ENCODE measurements at regions not wholly inside any gene's neighbourhood (a gene's known extent, or its start where the extent isn't known, plus 50 kb on each side); places are given as distances from the start of the nearest gene placed in this dataset.

DNA sequence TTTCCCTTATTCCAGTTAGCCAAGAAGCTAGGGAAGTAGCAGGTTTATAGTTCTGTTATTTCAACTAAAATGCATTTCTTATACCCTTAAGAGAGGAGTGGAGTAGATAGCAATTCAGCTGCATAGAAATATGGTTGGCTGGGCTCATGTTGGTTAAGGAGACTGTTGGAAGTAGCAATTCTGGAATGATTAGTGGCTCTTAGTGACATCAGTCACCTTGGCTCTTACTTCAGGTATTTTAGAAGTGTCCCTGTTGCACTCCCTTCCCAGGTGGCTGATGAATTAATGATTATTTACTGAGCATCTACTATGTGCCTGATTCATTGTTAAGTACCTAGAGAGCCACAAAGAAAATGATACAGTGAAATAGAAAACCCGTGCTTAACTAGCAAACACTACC, 128.1 kb downstream of the MGST1 start:
- H3K27ac Mint-ChIP-seq = no peak overlapping the region
- H3K9me3 Mint-ChIP-seq = no peaks in the 10 kb centered on the region
- H3K27me3 ChIP-seq (ENCODE audit: control insufficient read depth, insufficient read depth, low read length, poor library complexity, severe bottlenecking) = no peaks in the 10 kb centered on the region
- DNase-seq = no peak
- no peaks in the 10 kb centered on the region for H3K4me1 Mint-ChIP-seq
- no peaks in the 10 kb centered on the region for H3K36me3 Mint-ChIP-seq (ENCODE audit: low read depth)
- TF ChIP-seq, protein P1, sequence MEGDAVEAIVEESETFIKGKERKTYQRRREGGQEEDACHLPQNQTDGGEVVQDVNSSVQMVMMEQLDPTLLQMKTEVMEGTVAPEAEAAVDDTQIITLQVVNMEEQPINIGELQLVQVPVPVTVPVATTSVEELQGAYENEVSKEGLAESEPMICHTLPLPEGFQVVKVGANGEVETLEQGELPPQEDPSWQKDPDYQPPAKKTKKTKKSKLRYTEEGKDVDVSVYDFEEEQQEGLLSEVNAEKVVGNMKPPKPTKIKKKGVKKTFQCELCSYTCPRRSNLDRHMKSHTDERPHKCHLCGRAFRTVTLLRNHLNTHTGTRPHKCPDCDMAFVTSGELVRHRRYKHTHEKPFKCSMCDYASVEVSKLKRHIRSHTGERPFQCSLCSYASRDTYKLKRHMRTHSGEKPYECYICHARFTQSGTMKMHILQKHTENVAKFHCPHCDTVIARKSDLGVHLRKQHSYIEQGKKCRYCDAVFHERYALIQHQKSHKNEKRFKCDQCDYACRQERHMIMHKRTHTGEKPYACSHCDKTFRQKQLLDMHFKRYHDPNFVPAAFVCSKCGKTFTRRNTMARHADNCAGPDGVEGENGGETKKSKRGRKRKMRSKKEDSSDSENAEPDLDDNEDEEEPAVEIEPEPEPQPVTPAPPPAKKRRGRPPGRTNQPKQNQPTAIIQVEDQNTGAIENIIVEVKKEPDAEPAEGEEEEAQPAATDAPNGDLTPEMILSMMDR (conservative IDR thresholded peaks at IDR 0.05) = no peak
- H3K9ac ChIP-seq (ENCODE audit: extremely low read depth, low read length, poor library complexity, severe bottlenecking) = no peak overlapping the region
- H3K27ac ChIP-seq (ENCODE audit: low read depth, low read length) = no peak overlapping the region
- WGBS, 2 experiments (ENCODE audit: insufficient coverage in 1 of 2, insufficient read length in 1 of 2) = 83% methylated on average over 1 of the region's 1 CpG; no CpG with 5 or more reads in 1 of the 2 experiments
- no peaks in the 10 kb centered on the region for H3K4me1 ChIP-seq (ENCODE audit: control insufficient read depth, insufficient read depth, low read length)
- H3K4me3 Mint-ChIP-seq = no peak overlapping the region
- no peaks in the 10 kb centered on the region for H3K9me3 ChIP-seq (ENCODE audit: control insufficient read depth, low read length)
- H3K4me3 ChIP-seq (ENCODE audit: low read length) = no peak overlapping the region
- H3K27me3 Mint-ChIP-seq (ENCODE audit: insufficient read depth) = no peaks in the 10 kb centered on the region
- no peaks in the 10 kb centered on the region for H3K36me3 ChIP-seq (ENCODE audit: control insufficient read depth, insufficient read depth, low read length)

DNA sequence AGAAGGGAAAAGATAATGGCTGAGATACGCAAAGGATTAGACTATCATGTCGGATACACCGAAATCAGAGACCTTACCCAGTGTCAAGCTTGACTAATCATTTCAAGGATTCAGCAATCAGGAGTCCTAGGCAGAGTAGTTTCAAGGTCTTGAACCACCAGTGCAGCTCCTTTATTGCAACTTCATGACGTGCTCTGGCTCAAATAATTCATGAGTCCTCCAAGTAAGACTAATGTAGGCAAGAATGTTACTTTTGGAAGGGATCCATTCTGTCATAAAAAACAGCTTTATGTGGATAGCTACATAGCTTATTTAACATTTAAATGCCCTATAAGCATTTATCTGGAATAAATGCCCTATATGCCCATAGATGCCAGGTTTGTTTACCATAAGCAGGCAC, 123.2 kb downstream of the LMO3 start:
- H3K27me3 Mint-ChIP-seq (ENCODE audit: insufficient read depth) = no peaks in the 10 kb centered on the region
- Histone ChIP-seq H3K9me3 (ENCODE audit: control insufficient read depth, low read length) (no peaks in the 10 kb centered on the region), H3K27ac (ENCODE audit: low read depth, low read length) (no peak overlapping the region), H3K36me3 (ENCODE audit: control insufficient read depth, insufficient read depth, low read length) (no peaks in the 10 kb centered on the region), H3K27me3 (ENCODE audit: control insufficient read depth, insufficient read depth, low read length, poor library complexity, severe bottlenecking) (no peaks in the 10 kb centered on the region), H3K4me1 (ENCODE audit: control insufficient read depth, insufficient read depth, low read length) (no peaks in the 10 kb centered on the region), H3K9ac (ENCODE audit: extremely low read depth, low read length, poor library complexity, severe bottlenecking) (no peak overlapping the region), H3K4me3 (ENCODE audit: low read length) (no peak overlapping the region)
- WGBS, 2 experiments (ENCODE audit: insufficient coverage in 1 of 2, insufficient read length in 1 of 2) = 95 to 100% methylated on average over 3 to 4 of the region's 4 CpGs
- H3K4me1 Mint-ChIP-seq = no peaks in the 10 kb centered on the region
- peaks cover 15% of the 10 kb centered on the region for H3K9me3 Mint-ChIP-seq
- no peak overlapping the region for H3K4me3 Mint-ChIP-seq
- TF ChIP-seq, protein P1 (conservative IDR thresholded peaks at IDR 0.05) = no peak
- no peaks in the 10 kb centered on the region for H3K36me3 Mint-ChIP-seq (ENCODE audit: low read depth)
- no peak for DNase-seq
- no peak overlapping the region for H3K27ac Mint-ChIP-seq

DNA sequence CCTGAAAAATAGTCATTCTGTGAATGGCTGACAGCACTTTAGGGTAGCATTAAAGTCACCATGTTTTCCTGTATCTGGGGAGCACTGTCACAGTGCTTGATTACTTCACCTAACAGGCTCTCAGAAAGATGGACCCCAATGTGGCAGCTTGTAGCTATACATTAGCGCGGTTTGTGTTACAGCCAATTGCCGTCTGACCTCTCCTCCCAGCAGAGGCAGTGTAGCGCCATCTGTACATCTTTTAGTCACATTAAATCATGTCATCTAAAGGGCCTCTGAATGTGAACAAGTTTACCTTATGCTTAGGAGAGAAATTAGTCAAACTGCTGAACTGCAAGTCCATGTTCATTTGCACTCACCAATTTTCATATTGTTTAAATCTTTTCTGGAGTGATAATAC, 113.7 kb downstream of the LMO3 start:
- H3K4me3 Mint-ChIP-seq = no peak overlapping the region
- DNase-seq = peak; percentile 58
- no peaks in the 10 kb centered on the region for H3K36me3 Mint-ChIP-seq (ENCODE audit: low read depth)
- Histone ChIP-seq H3K9me3 (ENCODE audit: control insufficient read depth, low read length) (no peaks in the 10 kb centered on the region), H3K4me1 (ENCODE audit: control insufficient read depth, insufficient read depth, low read length) (no peaks in the 10 kb centered on the region), H3K36me3 (ENCODE audit: control insufficient read depth, insufficient read depth, low read length) (no peaks in the 10 kb centered on the region), H3K9ac (ENCODE audit: extremely low read depth, low read length, poor library complexity, severe bottlenecking) (no peak overlapping the region), H3K4me3 (ENCODE audit: low read length) (no peak overlapping the region), H3K27me3 (ENCODE audit: control insufficient read depth, insufficient read depth, low read length, poor library complexity, severe bottlenecking) (no peaks in the 10 kb centered on the region), H3K27ac (ENCODE audit: low read depth, low read length) (no peak overlapping the region)
- H3K27ac Mint-ChIP-seq = no peak overlapping the region
- WGBS, 2 experiments (ENCODE audit: insufficient coverage in 1 of 2, insufficient read length in 1 of 2) = 93 to 100% methylated on average over 3 to 4 of the region's 4 CpGs
- H3K4me1 Mint-ChIP-seq = no peaks in the 10 kb centered on the region
- no peaks in the 10 kb centered on the region for H3K27me3 Mint-ChIP-seq (ENCODE audit: insufficient read depth)
- TF ChIP-seq, protein P1 (conservative IDR thresholded peaks at IDR 0.05) = peak; percentile 58
- no peaks in the 10 kb centered on the region for H3K9me3 Mint-ChIP-seq
